GM12878 (cell line): ENCODE measurements at regions not wholly inside any gene's neighbourhood (a gene's known extent, or its start where the extent isn't known, plus 50 kb on each side); places are given as distances from the start of the nearest gene placed in this dataset.
A peak's percentile ranks its signal among the peaks of the same experiment; 100 is the strongest.

ENCODE experiments used
- CBFB ChIP-seq: IDR thresholded peaks from 2 replicates; pipeline ENCODE4 v1.6.1; 2016; ENCODE audit warnings: antibody characterized with exemption, low read depth
- CHD1 ChIP-seq: IDR thresholded peaks from 2 replicates; pipeline ENCODE4 v1.6.1; 2012; ENCODE audit warnings: low read depth, low read length, improper control_type of control experiment
- EED ChIP-seq: sonication (generic); IDR thresholded peaks from 2 replicates; pipeline ENCODE4 v1.6.1; 2016; ENCODE audit warnings: antibody characterized with exemption, low read depth
- EP300 ChIP-seq, 2 experiments: fragments of 150-350 bp in 1 of 2; IDR thresholded peaks; 2 replicates each; pipeline ENCODE4 v1.6.1; 2011 to 2012; ENCODE audit warnings: low read depth in 2 of 2, low read length in 2 of 2, borderline replicate concordance in 1 of 2, improper control_type of control experiment in 1 of 2, inconsistent platforms in 1 of 2; ENCODE audit not compliant: control insufficient read depth in 1 of 2
- FOXK2 ChIP-seq: fragments of 450-650 bp; IDR thresholded peaks from 2 replicates; pipeline ENCODE4 v1.6.1; 2017; ENCODE audit warnings: mild to moderate bottlenecking, moderate library complexity
- GABPA ChIP-seq: IDR thresholded peaks from 2 replicates; pipeline ENCODE4 v1.6.1; 2014; ENCODE audit warnings: antibody characterized with exemption, low read depth, mild to moderate bottlenecking, inconsistent platforms
- NBN ChIP-seq: fragments of 450-650 bp; IDR thresholded peaks from 2 replicates; pipeline ENCODE4 v1.6.1; 2016
- NR2F1 ChIP-seq: fragments of 450-650 bp; conservative IDR thresholded peaks from 2 replicates; pipeline ENCODE4 v1.6.1; 2017; ENCODE audit warnings: mild to moderate bottlenecking
- RUNX3 ChIP-seq: IDR thresholded peaks from 2 replicates; pipeline ENCODE4 v1.6.1; 2012; ENCODE audit warnings: low read length, inconsistent platforms
- SMC3 ChIP-seq: IDR thresholded peaks from 2 replicates; pipeline ENCODE4 v1.6.1; 2011; ENCODE audit warnings: low read length, improper control_type of control experiment, borderline replicate concordance
- TARDBP ChIP-seq: IDR thresholded peaks from 2 replicates; pipeline ENCODE4 v1.6.1; 2016; ENCODE audit warnings: borderline replicate concordance
- TCF12 ChIP-seq: IDR thresholded peaks from 2 replicates; pipeline ENCODE4 v1.6.1; 2011; ENCODE audit warnings: low read depth, mild to moderate bottlenecking, low read length
- TCF7 ChIP-seq: IDR thresholded peaks from 2 replicates; pipeline ENCODE4 v1.6.1; 2014; ENCODE audit warnings: antibody characterized with exemption, borderline replicate concordance
- YBX1 ChIP-seq: fragments of 450-650 bp; IDR thresholded peaks from 2 replicates; pipeline ENCODE4 v1.6.1; 2016; ENCODE audit warnings: antibody characterized with exemption
- ZBED1 ChIP-seq: IDR thresholded peaks from 2 replicates; pipeline ENCODE4 v1.6.1; 2016; ENCODE audit warnings: borderline replicate concordance
- ZNF207 ChIP-seq: fragments of 450-650 bp; IDR thresholded peaks from 2 replicates; pipeline ENCODE4 v1.6.1; 2014; ENCODE audit warnings: antibody characterized with exemption, mild to moderate bottlenecking, borderline replicate concordance
- TF ChIP-seq, protein P1 (sequence below): IDR thresholded peaks from 2 replicates; pipeline ENCODE4 v1.6.1; 2012; ENCODE audit warnings: improper control_type of control experiment, low read depth, low read length; ENCODE audit not compliant: insufficient replicate concordance
- TF ChIP-seq, protein P2 (sequence below): fragments of 450-650 bp; IDR thresholded peaks from 2 replicates; pipeline ENCODE4 v1.6.1; 2018; ENCODE audit warnings: borderline replicate concordance, mild to moderate bottlenecking; ENCODE audit not compliant: partially characterized antibody
- TF ChIP-seq, protein P3 (sequence below): IDR thresholded peaks from 2 replicates; pipeline ENCODE4 v1.6.1; 2012; ENCODE audit warnings: low read depth, low read length, improper control_type of control experiment
- TF ChIP-seq, protein P4 (sequence below): IDR thresholded peaks from 2 replicates; pipeline ENCODE4 v1.6.1; 2011; ENCODE audit warnings: low read depth, low read length, improper control_type of control experiment, borderline replicate concordance
- TF ChIP-seq, protein P5 (sequence below): IDR thresholded peaks from 2 replicates; pipeline ENCODE4 v1.6.1; 2012; ENCODE audit warnings: low read length, inconsistent platforms

DNA sequence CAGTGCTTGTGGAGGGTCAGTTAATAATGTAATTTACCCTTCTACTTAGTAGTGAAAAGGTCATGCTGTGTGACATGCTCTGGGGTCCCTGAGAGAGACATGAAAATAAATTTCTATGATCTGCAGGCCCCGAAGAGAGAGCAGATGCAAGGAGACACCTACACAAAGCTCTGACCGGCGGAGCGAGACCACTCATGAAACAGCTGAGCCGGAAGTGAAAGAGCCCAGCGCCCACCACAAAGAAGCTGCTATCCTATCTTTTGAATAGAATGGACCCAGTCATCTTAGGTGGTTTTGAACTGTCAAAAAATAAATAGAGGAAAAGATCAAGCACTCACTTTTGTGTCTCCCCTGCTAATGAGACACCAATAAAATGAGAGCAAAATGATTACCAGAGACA lies 190.0 kb downstream of the MED10 start (continued):
- TF ChIP-seq, protein P1, sequence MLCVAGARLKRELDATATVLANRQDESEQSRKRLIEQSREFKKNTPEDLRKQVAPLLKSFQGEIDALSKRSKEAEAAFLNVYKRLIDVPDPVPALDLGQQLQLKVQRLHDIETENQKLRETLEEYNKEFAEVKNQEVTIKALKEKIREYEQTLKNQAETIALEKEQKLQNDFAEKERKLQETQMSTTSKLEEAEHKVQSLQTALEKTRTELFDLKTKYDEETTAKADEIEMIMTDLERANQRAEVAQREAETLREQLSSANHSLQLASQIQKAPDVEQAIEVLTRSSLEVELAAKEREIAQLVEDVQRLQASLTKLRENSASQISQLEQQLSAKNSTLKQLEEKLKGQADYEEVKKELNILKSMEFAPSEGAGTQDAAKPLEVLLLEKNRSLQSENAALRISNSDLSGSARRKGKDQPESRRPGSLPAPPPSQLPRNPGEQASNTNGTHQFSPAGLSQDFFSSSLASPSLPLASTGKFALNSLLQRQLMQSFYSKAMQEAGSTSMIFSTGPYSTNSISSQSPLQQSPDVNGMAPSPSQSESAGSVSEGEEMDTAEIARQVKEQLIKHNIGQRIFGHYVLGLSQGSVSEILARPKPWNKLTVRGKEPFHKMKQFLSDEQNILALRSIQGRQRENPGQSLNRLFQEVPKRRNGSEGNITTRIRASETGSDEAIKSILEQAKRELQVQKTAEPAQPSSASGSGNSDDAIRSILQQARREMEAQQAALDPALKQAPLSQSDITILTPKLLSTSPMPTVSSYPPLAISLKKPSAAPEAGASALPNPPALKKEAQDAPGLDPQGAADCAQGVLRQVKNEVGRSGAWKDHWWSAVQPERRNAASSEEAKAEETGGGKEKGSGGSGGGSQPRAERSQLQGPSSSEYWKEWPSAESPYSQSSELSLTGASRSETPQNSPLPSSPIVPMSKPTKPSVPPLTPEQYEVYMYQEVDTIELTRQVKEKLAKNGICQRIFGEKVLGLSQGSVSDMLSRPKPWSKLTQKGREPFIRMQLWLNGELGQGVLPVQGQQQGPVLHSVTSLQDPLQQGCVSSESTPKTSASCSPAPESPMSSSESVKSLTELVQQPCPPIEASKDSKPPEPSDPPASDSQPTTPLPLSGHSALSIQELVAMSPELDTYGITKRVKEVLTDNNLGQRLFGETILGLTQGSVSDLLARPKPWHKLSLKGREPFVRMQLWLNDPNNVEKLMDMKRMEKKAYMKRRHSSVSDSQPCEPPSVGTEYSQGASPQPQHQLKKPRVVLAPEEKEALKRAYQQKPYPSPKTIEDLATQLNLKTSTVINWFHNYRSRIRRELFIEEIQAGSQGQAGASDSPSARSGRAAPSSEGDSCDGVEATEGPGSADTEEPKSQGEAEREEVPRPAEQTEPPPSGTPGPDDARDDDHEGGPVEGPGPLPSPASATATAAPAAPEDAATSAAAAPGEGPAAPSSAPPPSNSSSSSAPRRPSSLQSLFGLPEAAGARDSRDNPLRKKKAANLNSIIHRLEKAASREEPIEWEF, result no peak
- TF ChIP-seq, protein P2, sequence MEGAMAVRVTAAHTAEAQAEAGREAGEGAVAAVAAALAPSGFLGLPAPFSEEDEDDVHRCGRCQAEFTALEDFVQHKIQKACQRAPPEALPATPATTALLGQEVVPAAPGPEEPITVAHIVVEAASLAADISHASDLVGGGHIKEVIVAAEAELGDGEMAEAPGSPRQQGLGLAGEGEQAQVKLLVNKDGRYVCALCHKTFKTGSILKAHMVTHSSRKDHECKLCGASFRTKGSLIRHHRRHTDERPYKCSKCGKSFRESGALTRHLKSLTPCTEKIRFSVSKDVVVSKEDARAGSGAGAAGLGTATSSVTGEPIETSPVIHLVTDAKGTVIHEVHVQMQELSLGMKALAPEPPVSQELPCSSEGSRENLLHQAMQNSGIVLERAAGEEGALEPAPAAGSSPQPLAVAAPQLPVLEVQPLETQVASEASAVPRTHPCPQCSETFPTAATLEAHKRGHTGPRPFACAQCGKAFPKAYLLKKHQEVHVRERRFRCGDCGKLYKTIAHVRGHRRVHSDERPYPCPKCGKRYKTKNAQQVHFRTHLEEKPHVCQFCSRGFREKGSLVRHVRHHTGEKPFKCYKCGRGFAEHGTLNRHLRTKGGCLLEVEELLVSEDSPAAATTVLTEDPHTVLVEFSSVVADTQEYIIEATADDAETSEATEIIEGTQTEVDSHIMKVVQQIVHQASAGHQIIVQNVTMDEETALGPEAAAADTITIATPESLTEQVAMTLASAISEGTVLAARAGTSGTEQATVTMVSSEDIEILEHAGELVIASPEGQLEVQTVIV, result no peak
- TF ChIP-seq FOXK2, result no peak
- TF ChIP-seq RUNX3, result peak; percentile 93
- TF ChIP-seq TARDBP, result no peak
- TF ChIP-seq NBN, result peak; percentile 66
- TF ChIP-seq, protein P3, sequence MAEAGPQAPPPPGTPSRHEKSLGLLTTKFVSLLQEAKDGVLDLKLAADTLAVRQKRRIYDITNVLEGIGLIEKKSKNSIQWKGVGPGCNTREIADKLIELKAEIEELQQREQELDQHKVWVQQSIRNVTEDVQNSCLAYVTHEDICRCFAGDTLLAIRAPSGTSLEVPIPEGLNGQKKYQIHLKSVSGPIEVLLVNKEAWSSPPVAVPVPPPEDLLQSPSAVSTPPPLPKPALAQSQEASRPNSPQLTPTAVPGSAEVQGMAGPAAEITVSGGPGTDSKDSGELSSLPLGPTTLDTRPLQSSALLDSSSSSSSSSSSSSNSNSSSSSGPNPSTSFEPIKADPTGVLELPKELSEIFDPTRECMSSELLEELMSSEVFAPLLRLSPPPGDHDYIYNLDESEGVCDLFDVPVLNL, result no peak
- no peak for TF ChIP-seq ZBED1
- no peak for TF ChIP-seq CHD1
- peak; percentile 95 for TF ChIP-seq TCF12
- TF ChIP-seq EED, result no peak
- TF ChIP-seq TCF7, result 0 out of 2 replicates have a peak, but pooled peaks have one; percentile 41
- no peak for TF ChIP-seq ZNF207
- no peak for TF ChIP-seq YBX1
- TF ChIP-seq, protein P4, sequence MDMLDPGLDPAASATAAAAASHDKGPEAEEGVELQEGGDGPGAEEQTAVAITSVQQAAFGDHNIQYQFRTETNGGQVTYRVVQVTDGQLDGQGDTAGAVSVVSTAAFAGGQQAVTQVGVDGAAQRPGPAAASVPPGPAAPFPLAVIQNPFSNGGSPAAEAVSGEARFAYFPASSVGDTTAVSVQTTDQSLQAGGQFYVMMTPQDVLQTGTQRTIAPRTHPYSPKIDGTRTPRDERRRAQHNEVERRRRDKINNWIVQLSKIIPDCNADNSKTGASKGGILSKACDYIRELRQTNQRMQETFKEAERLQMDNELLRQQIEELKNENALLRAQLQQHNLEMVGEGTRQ, result no peak
- TF ChIP-seq CBFB, result peak; percentile 36; the same call in 1 of the 2 replicates
- peak; percentile 44 to 69; a peak in 2 of 4 replicates for TF ChIP-seq EP300 (IDR thresholded peaks at IDR 0.05; ENCODE audit: borderline replicate concordance in 1 of 2, control insufficient read depth in 1 of 2, low read depth in 2 of 2, low read length in 2 of 2)
- no peak for TF ChIP-seq SMC3
- TF ChIP-seq, protein P5, sequence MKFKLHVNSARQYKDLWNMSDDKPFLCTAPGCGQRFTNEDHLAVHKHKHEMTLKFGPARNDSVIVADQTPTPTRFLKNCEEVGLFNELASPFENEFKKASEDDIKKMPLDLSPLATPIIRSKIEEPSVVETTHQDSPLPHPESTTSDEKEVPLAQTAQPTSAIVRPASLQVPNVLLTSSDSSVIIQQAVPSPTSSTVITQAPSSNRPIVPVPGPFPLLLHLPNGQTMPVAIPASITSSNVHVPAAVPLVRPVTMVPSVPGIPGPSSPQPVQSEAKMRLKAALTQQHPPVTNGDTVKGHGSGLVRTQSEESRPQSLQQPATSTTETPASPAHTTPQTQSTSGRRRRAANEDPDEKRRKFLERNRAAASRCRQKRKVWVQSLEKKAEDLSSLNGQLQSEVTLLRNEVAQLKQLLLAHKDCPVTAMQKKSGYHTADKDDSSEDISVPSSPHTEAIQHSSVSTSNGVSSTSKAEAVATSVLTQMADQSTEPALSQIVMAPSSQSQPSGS, result peak; percentile 63
- TF ChIP-seq NR2F1, result peak; percentile 82
- no peak for TF ChIP-seq GABPA
